ENCODE measurements at regions not wholly inside any gene's neighbourhood (a gene's known extent, or its start where the extent isn't known, plus 50 kb on each side); places are given as distances from the start of the nearest gene placed in this dataset.
"Not testable (repeated sequence)": the region's sequence is repeated elsewhere in the genome, so short reads cannot be mapped to it uniquely, and the experiment has no call there.

DNA sequence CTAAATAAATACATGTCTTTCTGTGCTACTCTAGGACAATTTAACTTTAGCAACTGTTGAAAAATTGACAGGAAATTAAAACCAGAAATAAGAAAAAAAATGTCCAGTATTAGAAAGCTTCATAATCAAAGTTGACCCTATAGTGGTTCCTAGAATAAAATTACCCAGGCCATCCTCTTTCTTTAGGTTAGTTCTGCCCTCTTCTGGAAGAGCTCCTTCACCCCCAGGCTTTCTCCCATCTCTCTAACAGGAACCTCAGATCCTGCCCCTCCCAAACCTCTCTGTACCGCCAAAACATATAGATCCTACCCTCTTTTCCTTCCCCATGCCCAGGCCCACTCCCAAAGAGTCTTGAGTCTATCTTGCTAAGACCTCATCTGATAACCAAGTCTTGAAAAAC lies 159.4 kb upstream of the CDK1 start:
- no peak for DNase-seq (ENCODE audit: low read depth, low spot score)

DNA sequence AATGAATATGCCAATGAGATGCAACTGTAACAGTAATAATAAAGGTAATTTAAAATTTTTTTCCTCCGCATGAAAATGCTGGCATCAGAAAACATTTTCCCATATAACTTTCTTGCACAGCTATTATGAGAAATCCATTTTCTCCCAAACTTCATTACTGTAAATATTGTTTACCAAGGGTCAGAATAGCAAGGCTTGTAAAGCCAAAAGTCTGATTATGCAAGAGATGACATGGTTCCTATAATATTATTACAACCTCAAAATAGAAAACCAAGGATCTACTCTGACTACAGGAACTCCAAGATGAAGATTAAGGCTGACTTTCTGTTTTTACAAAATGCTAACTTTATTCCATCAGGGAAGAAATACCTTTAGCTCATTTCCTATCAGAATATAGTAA lies 162.7 kb upstream of the CDK1 start:
- DNase-seq (ENCODE audit: low read depth, low spot score) = no peak

DNA sequence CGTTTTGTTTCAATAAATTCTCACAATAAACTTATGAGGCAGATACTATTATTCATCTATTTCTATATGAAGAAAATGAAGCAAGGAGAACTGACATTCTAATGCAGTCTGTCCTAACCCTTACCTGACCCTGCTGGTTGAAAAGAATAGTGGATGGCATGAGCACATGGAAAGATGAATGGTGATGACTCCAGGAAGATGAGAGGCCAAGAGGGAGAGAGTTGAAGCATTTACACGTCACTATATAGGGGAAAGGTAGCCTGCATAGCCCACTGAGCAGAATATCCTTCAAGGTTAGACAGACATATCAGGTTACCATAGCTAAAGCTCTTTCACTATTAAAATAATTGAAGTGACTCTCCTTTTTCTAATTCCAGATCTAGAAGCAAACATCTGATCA lies 163.9 kb upstream of the CDK1 start:
- DNase-seq (ENCODE audit: low read depth, low spot score) = no peak

DNA sequence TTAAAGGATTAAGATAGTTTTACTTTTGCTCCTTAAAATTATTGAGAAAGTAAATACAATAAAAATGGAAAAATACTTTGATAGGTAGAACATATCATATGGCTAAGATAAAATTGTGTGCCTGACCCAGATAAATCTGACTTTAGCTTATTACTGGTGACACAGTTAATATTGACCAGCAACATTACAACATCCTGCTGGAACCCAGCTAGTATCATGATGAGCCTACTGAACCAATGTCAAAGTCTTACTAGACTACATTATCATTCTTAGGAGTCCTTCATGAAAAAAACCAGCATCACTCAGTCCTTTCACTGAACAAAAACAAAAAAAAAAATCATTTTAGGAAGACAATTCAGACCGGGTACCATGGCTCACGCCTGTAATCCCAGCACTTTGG lies 164.8 kb upstream of the CDK1 start:
- DNase-seq (ENCODE audit: low read depth, low spot score) = no peak

DNA sequence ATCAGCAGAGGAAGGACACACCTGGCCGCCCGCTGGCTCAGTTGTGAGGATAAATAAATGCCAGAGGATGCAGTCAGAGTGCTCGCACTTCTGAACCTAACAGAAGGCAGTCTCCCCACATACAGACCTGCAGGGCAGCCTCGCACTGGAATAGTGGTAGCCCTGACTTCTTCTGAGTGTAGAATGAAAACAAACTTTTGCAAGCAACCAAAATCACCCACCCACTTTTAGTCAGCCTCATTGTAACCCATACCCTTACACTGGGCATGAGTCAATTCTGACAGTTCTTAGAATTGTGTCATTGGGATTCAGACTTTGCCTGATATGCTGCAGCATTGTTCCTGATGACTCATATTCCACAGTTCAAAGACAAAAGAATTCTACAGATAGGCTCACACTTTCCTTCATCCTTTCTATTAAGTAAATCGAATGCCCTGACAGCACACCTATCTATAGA lies 167.0 kb upstream of the CDK1 start:
- DNase-seq (ENCODE audit: low read depth, low spot score) = no peak

GRCh38 chr10:60607372-60607771 lies 170.9 kb upstream of the CDK1 start:
- DNase-seq (ENCODE audit: low read depth, low spot score) = no peak

DNA sequence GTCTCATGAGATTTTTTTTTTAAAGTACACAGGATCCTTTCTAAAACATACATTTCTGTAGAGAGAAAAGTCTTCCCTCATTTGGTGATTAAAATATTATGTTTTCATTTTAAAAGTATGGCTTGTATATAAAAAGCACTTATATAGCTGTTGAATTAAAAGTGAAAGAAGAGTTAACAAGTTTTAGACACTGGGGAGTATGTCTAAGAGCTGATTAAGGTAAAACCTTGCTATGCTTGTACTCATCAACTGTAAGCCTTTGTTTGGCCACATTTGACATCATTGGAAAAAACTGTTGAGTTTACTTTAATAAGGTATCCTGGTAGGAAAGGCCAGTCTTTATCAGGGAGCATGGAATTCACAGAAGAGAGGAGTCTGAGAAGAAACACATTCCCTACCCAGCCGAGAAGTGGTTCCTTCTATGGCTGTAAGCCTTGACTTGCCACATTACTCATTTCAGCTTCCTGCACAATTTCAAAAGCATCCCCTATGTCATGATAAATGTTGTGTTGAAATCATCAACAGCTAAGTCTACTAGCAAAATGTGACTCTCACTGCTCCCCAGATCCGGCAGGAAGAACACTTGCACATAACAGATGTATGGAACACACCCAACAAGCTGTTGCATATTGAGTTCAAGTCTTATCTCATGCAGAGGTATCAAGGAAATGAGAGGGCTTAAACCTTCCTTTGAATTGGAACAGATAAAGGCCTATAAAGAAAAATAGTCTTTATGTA lies 171.8 kb upstream of the CDK1 start:
- DNase-seq (ENCODE audit: low read depth, low spot score) = no peak

- DNase-seq (ENCODE audit: low read depth, low spot score) = no peak
These were observed 172.8 kb upstream of the CDK1 start for GRCh38 chr10:60605476-60605875.

DNA sequence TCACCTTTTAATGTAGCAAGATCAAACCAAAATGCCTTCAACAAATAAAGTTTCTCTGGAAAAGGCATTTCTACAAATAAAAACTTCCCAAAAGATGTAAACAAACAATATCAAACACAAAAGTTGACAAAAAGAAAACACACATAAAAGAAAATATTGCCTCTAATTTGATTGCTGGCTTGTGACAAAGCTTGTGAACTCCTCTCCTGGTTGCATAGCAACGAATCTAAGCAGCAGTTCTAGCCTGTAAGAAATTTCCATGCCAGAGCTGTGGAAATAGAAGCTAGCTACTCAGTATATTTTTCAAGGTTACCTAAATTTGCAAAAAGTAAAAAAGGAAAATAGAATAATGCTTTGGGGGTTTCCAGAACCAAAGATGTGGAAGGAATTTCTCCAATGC lies 173.9 kb upstream of the CDK1 start:
- no peak for DNase-seq (ENCODE audit: low read depth, low spot score)

- no peak for DNase-seq (ENCODE audit: low read depth, low spot score)
These were observed 180.8 kb upstream of the CDK1 start for GRCh38 chr10:60597513-60597912.

DNA sequence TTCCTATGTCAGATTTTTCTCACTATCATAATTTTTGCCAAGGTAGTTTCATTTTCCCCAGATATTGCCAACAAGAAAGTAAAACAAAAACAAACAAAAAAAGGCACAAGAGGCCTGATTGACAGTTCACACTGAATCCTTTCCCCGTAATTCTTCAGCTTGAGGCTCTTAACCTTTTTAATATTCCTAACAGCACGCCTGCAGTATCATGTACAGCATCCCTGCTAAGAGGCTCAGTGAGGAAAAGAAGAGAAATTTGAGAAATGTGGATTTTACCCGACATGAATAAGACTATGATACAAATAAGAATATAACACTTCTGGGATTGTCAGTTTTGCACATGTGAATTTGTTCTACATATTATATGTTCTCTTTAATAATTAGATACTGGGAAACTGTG lies 182.4 kb upstream of the CDK1 start:
- DNase-seq (ENCODE audit: low read depth, low spot score) = no peak

GRCh38 chr10:60594476-60595051 lies 183.7 kb upstream of the CDK1 start:
- DNase-seq (ENCODE audit: low read depth, low spot score) = no peak

DNA sequence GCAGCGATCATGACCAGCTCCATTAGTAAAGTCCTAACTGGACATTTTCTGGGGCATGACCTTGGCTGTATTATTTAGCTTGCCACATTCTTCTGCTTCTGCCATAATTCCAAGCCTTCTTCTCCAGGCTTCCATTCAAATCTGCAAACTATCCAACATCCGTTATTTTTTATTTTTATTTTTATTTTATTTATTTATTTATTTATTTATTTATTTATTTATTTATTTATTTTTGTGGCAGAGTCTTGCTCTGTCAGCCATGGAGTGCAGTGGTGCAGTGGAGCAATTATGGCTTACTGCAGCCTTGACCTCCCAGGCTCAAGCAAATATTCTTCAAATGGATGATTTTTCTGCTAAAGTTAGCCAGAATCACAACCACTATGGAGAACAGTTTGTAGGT lies 187.2 kb upstream of the CDK1 start:
- DNase-seq (ENCODE audit: low read depth, low spot score) = no peak

DNA sequence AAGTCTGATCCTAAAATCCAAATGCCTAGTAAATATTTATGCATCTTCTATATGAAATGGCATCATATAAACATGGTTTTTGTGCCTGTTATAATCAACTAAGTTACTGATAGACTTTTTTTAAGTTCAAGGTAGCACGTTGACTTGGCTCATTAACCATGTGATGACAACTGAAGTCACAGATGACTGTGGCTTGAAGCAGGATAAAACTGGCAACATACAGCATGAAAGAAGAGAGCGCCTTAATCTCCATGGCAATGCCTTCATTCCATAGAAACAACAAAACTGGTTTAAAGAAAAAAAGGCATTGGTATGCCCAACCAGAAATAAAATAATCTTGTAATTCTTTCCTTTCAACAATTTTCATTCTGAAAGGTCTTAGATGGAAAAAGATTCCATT lies 188.9 kb upstream of the CDK1 start:
- DNase-seq (ENCODE audit: low read depth, low spot score) = no peak

DNA sequence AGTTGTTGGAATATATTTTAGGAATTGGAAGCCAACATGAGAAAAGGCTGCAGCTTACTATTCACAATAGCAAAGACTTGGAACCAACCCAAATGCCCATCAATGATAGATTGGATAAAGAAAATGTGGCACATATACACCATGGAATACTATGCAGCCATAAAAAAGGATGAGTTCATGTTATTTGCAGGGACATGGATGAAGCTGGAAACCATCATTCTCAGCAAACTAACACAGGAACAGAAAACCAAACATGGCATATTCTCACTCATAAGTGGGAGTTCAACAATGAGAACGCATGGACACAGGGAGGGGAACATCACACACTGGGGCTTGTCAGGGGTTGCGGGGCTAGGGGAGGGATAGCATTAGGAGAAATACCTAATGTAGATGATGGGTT lies 192.1 kb upstream of the ANK3 start:
- not testable (repeated sequence) for DNase-seq (ENCODE audit: low read depth, low spot score)

- DNase-seq (ENCODE audit: low read depth, low spot score) = no peak
These were observed 188.5 kb upstream of the ANK3 start for GRCh38 chr10:60578217-60578616.

DNA sequence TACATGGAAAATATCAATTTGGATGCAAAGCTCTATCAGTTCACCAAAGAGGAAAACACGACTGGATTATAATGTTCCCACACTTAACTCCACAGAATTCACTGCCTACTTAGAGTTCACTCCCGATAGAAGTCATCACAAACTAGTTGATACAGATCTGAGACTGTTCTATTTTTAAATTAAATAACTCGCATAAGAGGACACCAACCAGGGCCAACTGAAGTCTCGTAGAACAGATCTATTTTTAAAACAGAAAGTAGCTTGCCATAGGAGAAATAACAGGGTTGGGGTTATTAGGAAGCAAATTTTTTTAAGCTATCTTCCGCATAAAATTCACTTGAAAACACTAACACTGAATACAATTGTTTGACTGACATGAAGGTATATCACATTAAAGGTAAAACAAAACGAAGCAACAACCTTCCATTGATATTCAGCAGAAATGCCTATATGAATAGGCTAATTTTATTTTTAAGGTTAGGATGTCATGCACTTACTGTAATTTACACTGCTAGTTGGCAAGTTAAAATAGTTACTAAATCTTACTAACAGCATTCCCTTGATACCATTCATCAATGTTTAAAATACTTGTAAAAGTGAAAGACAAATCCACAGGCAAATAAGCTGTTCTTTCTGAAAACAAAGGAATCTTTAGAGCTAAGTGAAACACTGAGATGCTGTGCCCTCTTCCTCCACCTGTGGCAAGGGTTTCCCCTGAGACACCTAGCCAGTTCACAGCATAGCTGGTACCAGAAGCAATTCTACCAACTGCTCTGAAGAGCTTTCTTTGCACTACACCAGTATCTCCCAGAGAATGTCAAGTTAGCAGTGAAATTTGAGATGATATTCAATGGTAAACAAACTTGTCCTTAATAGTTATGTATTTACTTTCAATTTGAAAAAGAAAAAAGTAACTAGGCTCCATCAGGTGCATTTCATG lies 186.7 kb upstream of the ANK3 start:
- no peak for DNase-seq (ENCODE audit: low read depth, low spot score)

- DNase-seq (ENCODE audit: low read depth, low spot score) = no peak
These were observed 185.4 kb upstream of the ANK3 start for GRCh38 chr10:60575105-60575504.

DNA sequence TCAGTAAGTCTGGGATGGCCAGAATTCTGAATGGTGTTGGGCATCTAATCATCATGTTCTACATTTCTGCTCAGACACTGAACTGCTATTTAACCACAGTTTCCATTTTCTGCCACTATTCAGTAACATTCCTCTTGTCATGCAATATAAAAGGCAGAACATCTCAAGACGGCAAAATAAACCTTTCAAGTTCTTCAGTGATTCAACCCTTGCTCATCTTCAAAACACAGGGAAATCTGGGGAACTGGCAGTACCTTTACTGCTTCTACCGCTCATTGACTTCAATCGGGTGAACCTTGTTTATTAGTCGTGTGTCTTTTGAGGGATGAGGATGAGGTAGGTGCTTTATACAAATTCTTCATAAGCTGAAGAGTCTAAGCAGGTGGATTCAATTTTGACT lies 184.7 kb upstream of the ANK3 start:
- DNase-seq (ENCODE audit: low read depth, low spot score) = no peak

DNA sequence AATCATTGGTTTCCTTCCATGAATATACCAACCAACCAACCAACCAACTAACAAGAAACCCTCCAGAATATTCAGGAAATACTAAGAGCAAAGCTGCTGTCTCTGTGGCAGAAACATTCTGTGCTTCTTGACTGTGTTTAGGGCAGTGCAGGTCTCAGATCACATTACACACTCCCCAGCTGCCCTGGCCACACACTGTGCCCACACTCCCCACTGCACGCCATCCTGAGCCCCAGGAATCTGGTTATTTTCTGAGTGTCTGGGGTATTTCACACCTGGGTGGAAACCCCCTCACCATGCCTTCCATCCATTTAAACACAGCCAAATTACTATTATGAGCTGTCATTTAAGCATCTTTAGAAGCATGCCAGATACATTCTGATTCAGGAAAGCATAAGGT lies 183.7 kb upstream of the ANK3 start:
- no peak for DNase-seq (ENCODE audit: low read depth, low spot score)

DNA sequence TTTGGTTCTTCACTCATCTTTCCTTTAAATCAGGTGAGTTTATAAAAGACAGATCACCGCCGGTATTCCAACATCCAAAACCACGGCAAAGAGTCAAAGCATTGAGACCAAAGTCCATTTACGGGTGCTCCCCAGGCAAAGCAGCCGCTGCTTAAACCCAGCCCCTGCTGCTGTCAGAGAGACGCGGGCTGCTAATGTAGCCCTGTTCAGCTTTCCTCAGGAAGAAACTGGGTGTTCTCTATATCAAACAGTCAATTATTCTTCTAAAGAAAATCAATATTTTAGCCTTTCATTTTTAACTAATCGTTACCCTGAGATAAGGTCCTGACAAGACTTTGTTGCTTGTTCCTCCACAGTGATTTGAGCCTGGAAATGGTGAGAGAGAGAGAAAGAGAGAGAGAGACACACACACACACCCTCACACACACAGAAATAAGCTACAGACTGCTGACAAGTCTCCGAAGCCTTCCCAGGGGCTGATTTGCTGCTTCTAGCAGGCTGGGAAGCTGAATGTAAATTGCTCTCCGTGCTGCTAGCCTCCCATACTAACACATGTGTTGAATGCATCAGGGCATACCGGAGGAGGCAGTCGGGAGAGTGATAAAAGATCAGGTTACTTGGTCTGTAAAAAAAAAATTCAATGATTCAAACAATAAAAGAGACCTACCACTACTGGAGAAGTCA lies 183.0 kb upstream of the ANK3 start:
- no peak for DNase-seq (ENCODE audit: low read depth, low spot score)

DNA sequence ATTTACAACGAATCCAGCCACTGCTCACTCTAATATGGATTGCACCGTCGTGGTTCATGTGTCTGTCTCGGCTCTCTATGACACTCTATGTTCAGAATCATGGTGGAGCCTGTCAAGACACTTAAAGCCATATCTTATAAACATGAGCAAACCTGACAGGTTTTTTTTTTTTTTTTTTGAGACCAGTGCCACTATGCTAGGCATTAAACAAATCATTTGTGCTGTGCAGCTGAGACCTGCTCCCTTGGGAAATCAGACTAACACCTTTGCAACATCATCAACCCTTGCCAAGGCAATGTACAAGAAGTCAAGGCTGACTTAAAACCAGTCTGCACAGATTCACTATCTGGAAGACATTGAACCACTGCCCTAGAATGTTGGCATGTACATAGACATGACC lies 181.2 kb upstream of the ANK3 start:
- DNase-seq (ENCODE audit: low read depth, low spot score) = no peak

All from activated CD4-positive, CD25-positive, alpha-beta regulatory T cell treated with anti-CD3 and anti-CD28 coated beads, Interleukin-2, amount 50 U/mL, for 16 hours (primary cell).